ENCODE measurements at regions not wholly inside any gene's neighbourhood (a gene's known extent, or its start where the extent isn't known, plus 50 kb on each side); places are given as distances from the start of the nearest gene placed in this dataset.

DNA sequence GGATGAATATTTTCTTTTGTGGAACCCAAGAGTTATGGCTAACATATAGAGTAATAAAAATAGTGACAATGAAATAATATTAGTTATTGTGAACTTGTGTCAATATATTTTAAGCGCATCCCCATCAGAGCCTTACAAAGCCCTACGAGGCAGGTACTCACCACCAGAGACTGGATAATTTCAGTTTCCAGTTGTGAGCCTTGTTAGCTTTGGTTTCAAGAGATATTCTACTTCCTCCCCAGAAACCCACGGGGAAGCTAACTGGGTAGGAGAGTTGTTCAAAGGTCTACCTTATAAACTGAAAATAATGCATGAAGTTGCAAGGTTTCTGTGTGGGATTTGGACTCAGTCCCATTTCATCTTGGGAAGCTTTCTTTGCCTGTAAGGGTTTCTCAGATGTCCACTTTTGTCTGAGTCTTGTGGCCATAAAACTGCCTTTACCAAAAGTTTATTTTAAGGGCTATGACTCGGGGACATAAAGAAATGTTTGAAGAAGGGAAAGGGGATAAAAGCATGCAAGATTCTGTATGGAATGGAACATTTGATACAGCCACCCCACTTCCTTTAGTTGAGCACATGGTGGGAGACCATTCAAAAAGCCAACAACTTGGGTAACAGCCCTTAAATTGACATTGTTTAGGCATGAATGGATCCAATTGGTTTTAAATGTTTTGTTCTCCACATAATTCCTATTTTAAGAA lies 57.4 kb upstream of the ANKRD55 start:
- Histone ChIP-seq H3K27me3 (no peaks in the 10 kb centered on the region), H3K9me3 (no peaks in the 10 kb centered on the region), H3K36me3 (no peaks in the 10 kb centered on the region), H3K4me3 (no peak overlapping the region), H3K4me1 (peaks cover 16 to 26% (median 24%) of the 10 kb centered on the region in 3 donors), H3K27ac (no peak overlapping the region)
- WGBS, 2 donors = 81% methylated on average over 4 of the region's 4 CpGs
- no peak for ATAC-seq
- no peak for FAIRE-seq
- no peak for DNase-seq
- intact Hi-C loops (cut with DNase I) = no loop called here
- TF ChIP-seq, protein P1, sequence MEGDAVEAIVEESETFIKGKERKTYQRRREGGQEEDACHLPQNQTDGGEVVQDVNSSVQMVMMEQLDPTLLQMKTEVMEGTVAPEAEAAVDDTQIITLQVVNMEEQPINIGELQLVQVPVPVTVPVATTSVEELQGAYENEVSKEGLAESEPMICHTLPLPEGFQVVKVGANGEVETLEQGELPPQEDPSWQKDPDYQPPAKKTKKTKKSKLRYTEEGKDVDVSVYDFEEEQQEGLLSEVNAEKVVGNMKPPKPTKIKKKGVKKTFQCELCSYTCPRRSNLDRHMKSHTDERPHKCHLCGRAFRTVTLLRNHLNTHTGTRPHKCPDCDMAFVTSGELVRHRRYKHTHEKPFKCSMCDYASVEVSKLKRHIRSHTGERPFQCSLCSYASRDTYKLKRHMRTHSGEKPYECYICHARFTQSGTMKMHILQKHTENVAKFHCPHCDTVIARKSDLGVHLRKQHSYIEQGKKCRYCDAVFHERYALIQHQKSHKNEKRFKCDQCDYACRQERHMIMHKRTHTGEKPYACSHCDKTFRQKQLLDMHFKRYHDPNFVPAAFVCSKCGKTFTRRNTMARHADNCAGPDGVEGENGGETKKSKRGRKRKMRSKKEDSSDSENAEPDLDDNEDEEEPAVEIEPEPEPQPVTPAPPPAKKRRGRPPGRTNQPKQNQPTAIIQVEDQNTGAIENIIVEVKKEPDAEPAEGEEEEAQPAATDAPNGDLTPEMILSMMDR (IDR thresholded peaks at IDR 0.05) = no peak

DNA sequence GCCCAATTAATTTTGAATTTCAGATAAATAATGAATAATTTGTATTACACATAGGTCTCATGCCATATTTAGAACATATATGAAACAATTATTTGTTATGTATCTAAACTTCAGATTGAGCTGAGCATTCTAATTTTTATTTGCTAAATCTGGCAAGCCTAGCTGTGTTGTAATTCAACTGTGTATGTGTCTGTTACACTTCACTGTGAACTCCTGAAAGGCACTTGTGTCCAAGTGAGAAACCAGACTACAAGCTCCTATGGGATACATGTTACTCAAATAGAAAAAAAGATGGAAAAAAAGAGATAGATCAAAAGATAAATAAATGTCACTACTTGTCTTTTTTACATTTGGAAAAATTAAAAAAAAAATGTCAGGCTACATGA lies 56.5 kb upstream of the ANKRD55 start:
- DNase-seq = no peak

DNA sequence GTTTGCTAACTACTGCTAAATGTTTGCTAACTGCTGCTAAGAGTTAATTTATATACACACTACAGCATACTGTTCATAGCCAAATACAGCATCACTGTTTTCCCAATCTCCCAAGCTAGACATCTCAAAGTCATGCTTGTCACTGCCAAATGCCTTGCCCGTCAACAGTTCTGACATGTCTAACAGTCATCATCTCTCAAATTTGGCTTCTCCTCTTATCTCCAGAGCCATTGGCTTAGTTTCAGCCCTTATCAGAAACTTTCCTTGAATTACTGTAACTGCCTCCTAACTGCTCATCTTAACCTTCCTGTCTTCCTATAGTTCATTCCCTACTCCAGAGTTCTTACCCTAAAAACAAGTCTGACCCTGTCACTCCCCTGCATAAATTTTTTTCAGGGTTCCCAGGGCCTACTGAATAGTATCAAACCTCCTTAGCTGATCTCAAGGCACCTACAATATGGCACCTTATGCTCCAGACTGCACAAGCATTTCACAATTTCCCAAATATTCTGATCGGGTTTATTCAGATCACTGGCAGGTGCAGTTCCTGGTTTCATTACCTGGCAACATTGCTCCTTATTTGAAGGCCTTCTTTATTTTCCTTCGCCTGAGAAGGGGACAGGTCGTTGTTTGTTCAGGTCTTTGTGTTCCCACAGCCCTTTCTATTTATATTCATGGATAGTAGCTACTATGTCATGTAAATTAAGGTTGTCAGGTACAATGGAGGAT lies 55.9 kb upstream of the ANKRD55 start:
- TF ChIP-seq, protein P1 (IDR thresholded peaks at IDR 0.05) = no peak
- Histone ChIP-seq H3K36me3 (no peaks in the 10 kb centered on the region), H3K4me3 (no peak overlapping the region), H3K27ac (peak overlapping the region in 3 of 4 donors; percentile 36 to 75 (median 38)), H3K27me3 (no peaks in the 10 kb centered on the region), H3K4me1 (peaks cover 16 to 26% (median 24%) of the 10 kb centered on the region in 3 donors), H3K9me3 (no peaks in the 10 kb centered on the region)
- peak in 3 of 6 donors; percentile 40 to 68 (median 63) for DNase-seq
- 28 to 30% methylated on average over 4 of the region's 4 CpGs for WGBS, 2 donors
- FAIRE-seq = no peak
- peak; percentile 91 to 97 (median 92) for ATAC-seq
- intact Hi-C loops (cut with DNase I) = no loop called here

More for the DNA sequence above, 56.5 kb upstream of the ANKRD55 start:
- no peak for FAIRE-seq
- Histone ChIP-seq H3K9me3 (no peaks in the 10 kb centered on the region), H3K4me3 (no peak overlapping the region), H3K4me1 (peaks cover 16 to 26% (median 24%) of the 10 kb centered on the region in 3 donors), H3K36me3 (no peaks in the 10 kb centered on the region), H3K27me3 (no peaks in the 10 kb centered on the region), H3K27ac (peak overlapping the region in 2 of 4 donors; percentile 26 to 75)
- TF ChIP-seq, protein P1 (IDR thresholded peaks at IDR 0.05) = no peak
- intact Hi-C loops (cut with DNase I) = no loop called here
- peak; percentile 53 to 70 (median 68) for ATAC-seq

DNA sequence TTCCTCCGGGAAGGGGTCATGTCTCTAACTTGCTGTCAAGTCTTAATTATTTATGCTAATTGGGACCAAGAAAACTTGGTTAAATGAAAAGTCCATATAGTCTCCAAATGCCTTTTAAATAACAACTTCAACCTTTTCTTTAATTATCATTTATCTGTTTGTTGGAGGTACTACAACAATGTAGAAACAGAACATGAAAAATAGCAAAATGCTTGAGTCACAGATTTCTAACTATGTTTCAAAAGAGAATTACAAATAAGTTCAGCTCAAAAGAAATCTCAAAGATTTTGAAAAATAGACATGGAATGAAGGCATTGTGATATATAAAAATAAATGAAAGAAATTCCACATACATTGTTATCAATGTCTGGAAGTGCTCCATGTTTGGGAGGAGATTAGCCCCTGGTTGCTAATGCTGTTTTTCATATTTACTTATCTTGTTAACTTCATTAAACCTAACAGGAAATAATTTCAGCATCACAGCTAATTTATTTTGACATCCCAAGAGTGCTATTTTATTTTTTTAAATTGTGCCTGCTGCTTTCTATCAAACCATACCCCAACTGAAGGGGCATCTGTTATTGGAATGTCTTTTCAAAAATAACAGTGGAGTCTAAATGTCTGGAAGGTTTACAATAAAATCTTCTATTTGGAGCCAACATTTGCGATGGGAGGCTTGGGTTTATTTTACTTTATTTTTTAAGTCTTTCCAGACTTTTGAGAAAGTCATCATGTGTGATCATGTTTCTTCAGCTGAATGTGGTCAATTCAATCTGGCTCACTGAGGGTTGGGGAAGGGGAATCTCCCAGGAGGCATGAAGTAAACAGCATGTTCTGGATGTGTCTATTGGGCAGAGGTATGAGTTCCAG lies 53.1 kb upstream of the ANKRD55 start:
- Histone ChIP-seq H3K27me3 (no peaks in the 10 kb centered on the region), H3K9me3 (no peaks in the 10 kb centered on the region), H3K36me3 (no peaks in the 10 kb centered on the region), H3K27ac (no peak overlapping the region), H3K4me3 (no peak overlapping the region), H3K4me1 (peaks cover 16 to 26% (median 24%) of the 10 kb centered on the region in 3 donors)
- TF ChIP-seq, protein P1 (IDR thresholded peaks at IDR 0.05) = no peak
- intact Hi-C loops (cut with DNase I) = no loop called here
- FAIRE-seq = no peak
- 66 to 75% methylated on average over 2 of the region's 2 CpGs for WGBS, 2 donors
- DNase-seq = no peak
- no peak for ATAC-seq
